ENCODE measurements at regions not wholly inside any gene's neighbourhood (a gene's known extent, or its start where the extent isn't known, plus 50 kb on each side); places are given as distances from the start of the nearest gene placed in this dataset.

GRCh38 chr22:47452184-47452583 is 689.7 kb downstream of the TBC1D22A start:
- no peak overlapping the region for H3K4me3 ChIP-seq
- H3K36me3 ChIP-seq (ENCODE audit: insufficient read depth in 1 of 2, low read depth in 1 of 2) = no peaks in the 10 kb centered on the region
- ATAC-seq = no peak
- DNase-seq = no peak
- TF ChIP-seq CTCF (IDR thresholded peaks at IDR 0.05) = peak; percentile 5
- WGBS, 3 donors = 73 to 86% (median 85%) methylated on average over 2 of the region's 2 CpGs
- H3K9me3 ChIP-seq = peaks cover 7% of the 10 kb centered on the region
- H3K27ac ChIP-seq = no peak overlapping the region
- H3K4me1 ChIP-seq = no peaks in the 10 kb centered on the region
- intact Hi-C loops (cut with DNase I) = no loop called here
- H3K27me3 ChIP-seq (ENCODE audit: insufficient read depth in 3 of 3, low read length in 2 of 3) = peaks cover 0 to 2% (median 0%) of the 10 kb centered on the region in 3 donors

- no peak for TF ChIP-seq CTCF (IDR thresholded peaks at IDR 0.05)
- ATAC-seq = no peak
- H3K27ac ChIP-seq = no peak overlapping the region
- peaks cover 0 to 2% (median 0%) of the 10 kb centered on the region in 3 donors for H3K27me3 ChIP-seq (ENCODE audit: insufficient read depth in 3 of 3, low read length in 2 of 3)
- H3K4me1 ChIP-seq = no peaks in the 10 kb centered on the region
- 49 to 54% (median 52%) methylated on average over 9 of the region's 9 CpGs for WGBS, 3 donors
- H3K9me3 ChIP-seq = peaks cover 7% of the 10 kb centered on the region
- no peak overlapping the region for H3K4me3 ChIP-seq
- intact Hi-C loops (cut with DNase I) = no loop called here
- DNase-seq = no peak
- no peaks in the 10 kb centered on the region for H3K36me3 ChIP-seq (ENCODE audit: insufficient read depth in 1 of 2, low read depth in 1 of 2)
These were observed 688.5 kb downstream of the TBC1D22A start for GRCh38 chr22:47450876-47451475.

- H3K36me3 ChIP-seq (ENCODE audit: insufficient read depth in 1 of 2, low read depth in 1 of 2) = no peaks in the 10 kb centered on the region
- H3K4me3 ChIP-seq = no peak overlapping the region
- peaks cover 7% of the 10 kb centered on the region for H3K9me3 ChIP-seq
- H3K27ac ChIP-seq = no peak overlapping the region
- TF ChIP-seq CTCF (IDR thresholded peaks at IDR 0.05) = no peak
- intact Hi-C loops (cut with DNase I) = no loop called here
- no peak for ATAC-seq
- no peak for DNase-seq
- H3K27me3 ChIP-seq (ENCODE audit: insufficient read depth in 3 of 3, low read length in 2 of 3) = peaks cover 0 to 2% (median 0%) of the 10 kb centered on the region in 3 donors
- 59 to 65% (median 64%) methylated on average over 12 of the region's 12 CpGs for WGBS, 3 donors
- no peaks in the 10 kb centered on the region for H3K4me1 ChIP-seq
These were observed 687.2 kb downstream of the TBC1D22A start for GRCh38 chr22:47449508-47450270.

- H3K36me3 ChIP-seq (ENCODE audit: insufficient read depth in 1 of 2, low read depth in 1 of 2) = no peaks in the 10 kb centered on the region
- TF ChIP-seq CTCF (IDR thresholded peaks at IDR 0.05) = no peak
- intact Hi-C loops (cut with DNase I) = no loop called here
- peaks cover 0 to 2% (median 0%) of the 10 kb centered on the region in 3 donors for H3K27me3 ChIP-seq (ENCODE audit: insufficient read depth in 3 of 3, low read length in 2 of 3)
- WGBS, 3 donors = 79 to 83% (median 80%) methylated on average over 19 of the region's 19 CpGs
- H3K4me1 ChIP-seq = no peaks in the 10 kb centered on the region
- H3K27ac ChIP-seq = no peak overlapping the region
- H3K4me3 ChIP-seq = no peak overlapping the region
- no peak for ATAC-seq
- no peaks in the 10 kb centered on the region for H3K9me3 ChIP-seq
- DNase-seq = no peak
These were observed 686.1 kb downstream of the TBC1D22A start for GRCh38 chr22:47448231-47449223.

Data from psoas muscle (tissue), 7 donors.